Naive thymus-derived CD8-positive, alpha-beta T cell (primary cell): ENCODE measurements at regions not wholly inside any gene's neighbourhood (a gene's known extent, or its start where the extent isn't known, plus 50 kb on each side); places are given as distances from the start of the nearest gene placed in this dataset.
A peak's percentile ranks its signal among the peaks of the same experiment; 100 is the strongest.
"Not testable (repeated sequence)": the region's sequence is repeated elsewhere in the genome, so short reads cannot be mapped to it uniquely, and the experiment has no call there.

Source experiments
- ATAC-seq, 2 donors: fragments of 150-1000 bp; cut with Tn5 transposase in 1 of 2; sonication (Bioruptor Pico), chemical (Tn5 transposase) in 1 of 2; 1 replicate in 1 of 2; 2 replicates in 1 of 2; pipeline ENCODE4 v1.10.0; 2021; ENCODE audit warnings: mild to moderate bottlenecking in 2 of 2, moderate library complexity in 2 of 2
- POLR2A ChIA-PET: fragments of 350-600 bp; sonication (Branson Sonifier 250); formaldehyde crosslinking; loops from one replicate; lab custom pipeline; 2021; ENCODE audit warnings: antibody characterized with exemption; lab: Charles Lee
- DNase-seq, 10 donors: peaks; one replicate each; pipeline versions ENCODE4 v3.0.0 to v3.0.0-alpha.2; 2020 to 2022
- H3K27ac Mint-ChIP-seq, 10 donors: one replicate each; pipeline ENCODE4 v1.8.0; 2020 to 2022; ENCODE audit warnings: mild to moderate bottlenecking in 10 of 10, mixed read lengths in 10 of 10, moderate library complexity in 4 of 10, inconsistent platforms in 1 of 10
- H3K27me3 Mint-ChIP-seq, 5 donors: one replicate each; pipeline ENCODE4 v1.8.0; 2021 to 2022; ENCODE audit warnings: mixed read lengths in 5 of 5
- H3K36me3 Mint-ChIP-seq, 3 donors: one replicate each; pipeline ENCODE4 v1.8.0; 2020 to 2022; ENCODE audit warnings: mixed read lengths in 3 of 3, mild to moderate bottlenecking in 2 of 3, inconsistent platforms in 1 of 3
- H3K4me1 Mint-ChIP-seq, 4 donors: one replicate each; pipeline ENCODE4 v1.8.0; 2021 to 2022; ENCODE audit warnings: mixed read lengths in 4 of 4
- H3K4me3 Mint-ChIP-seq, 10 donors: one replicate each; pipeline ENCODE4 v1.8.0; 2020 to 2022; ENCODE audit warnings: mild to moderate bottlenecking in 10 of 10, mixed read lengths in 10 of 10, moderate library complexity in 6 of 10, inconsistent platforms in 1 of 10
- H3K9me3 Mint-ChIP-seq, 9 donors: one replicate each; pipeline ENCODE4 v1.8.0; 2020 to 2022; ENCODE audit warnings: mixed read lengths in 9 of 9, mild to moderate bottlenecking in 3 of 9, inconsistent platforms in 1 of 9, moderate library complexity in 1 of 9

DNA sequence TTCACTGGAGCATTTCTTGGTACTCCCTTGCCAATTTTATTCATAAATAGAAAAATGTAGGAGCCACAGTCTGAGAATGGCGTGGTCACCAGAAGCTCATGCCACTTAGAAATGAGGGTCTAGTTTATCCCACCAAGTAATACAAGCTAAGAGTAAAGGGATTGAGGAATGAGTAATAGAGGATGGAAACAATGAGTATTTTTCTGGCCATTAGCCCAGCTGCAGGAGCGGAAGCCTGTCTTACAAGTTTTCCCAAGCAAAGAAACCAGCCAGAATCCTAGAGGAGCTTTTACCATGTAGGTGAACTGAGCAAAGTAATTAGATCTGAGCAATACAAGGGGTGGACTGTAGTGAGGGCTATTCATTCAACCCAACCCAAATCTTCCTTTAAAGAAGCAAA lies 160.7 kb upstream of the NPY2R start:
- H3K36me3 Mint-ChIP-seq = no peaks in the 10 kb centered on the region
- DNase-seq = no peak
- H3K27me3 Mint-ChIP-seq = peaks cover 0 to 5% (median 3%) of the 10 kb centered on the region in 5 donors
- POLR2A ChIA-PET = no interaction called here
- H3K4me1 Mint-ChIP-seq = no peaks in the 10 kb centered on the region
- H3K27ac Mint-ChIP-seq = no peak overlapping the region
- no peak for ATAC-seq
- peaks cover 0 to 5% (median 2%) of the 10 kb centered on the region in 9 donors for H3K9me3 Mint-ChIP-seq
- H3K4me3 Mint-ChIP-seq = no peak overlapping the region

DNA sequence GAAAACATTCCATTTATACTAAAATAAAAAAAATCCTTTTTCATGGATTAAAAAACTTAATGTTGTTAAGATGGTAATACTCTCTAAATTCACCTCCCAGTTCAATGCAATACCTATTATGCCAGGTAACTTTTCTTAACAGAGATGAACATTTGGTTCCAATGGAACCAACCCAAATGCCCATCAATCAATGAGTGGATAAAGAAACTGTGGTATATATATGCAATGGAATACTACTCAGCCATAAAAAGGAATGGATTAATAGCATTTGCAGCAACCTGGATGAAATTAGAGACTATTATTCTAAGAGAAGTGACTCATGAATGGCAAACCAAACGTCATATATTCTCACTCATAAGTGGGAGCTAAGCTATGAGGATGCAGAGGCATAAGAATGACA lies 154.4 kb upstream of the NPY2R start:
- H3K4me1 Mint-ChIP-seq, ATAC-seq, H3K4me3 Mint-ChIP-seq, H3K27me3 Mint-ChIP-seq, H3K27ac Mint-ChIP-seq, POLR2A ChIA-PET, H3K36me3 Mint-ChIP-seq, H3K9me3 Mint-ChIP-seq, DNase-seq: not testable (repeated sequence)

DNA sequence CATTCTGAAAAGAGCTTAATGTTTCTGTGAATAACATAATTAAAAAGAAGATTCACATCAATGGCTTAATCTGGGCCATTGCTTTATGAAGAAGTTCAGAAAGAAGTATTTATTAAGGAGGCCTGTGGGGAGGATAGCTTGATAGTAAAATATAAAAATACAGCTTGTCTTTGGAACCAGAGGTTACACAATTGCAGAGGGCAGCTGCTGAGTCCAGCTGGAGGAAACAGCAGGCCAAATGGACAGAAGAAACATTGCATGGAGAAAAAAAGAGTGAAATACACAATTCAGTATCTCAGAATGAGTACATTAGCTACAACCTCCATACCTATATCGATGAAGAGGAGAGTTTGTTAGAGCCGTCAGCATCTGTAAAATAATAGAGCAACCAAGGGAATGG lies 148.0 kb upstream of the NPY2R start:
- Mint-ChIP-seq H3K4me3 (no peak overlapping the region), H3K27ac (no peak overlapping the region), H3K27me3 (peaks cover 0 to 12% (median 0%) of the 10 kb centered on the region in 5 donors), H3K9me3 (peaks cover 0 to 4% (median 0%) of the 10 kb centered on the region in 9 donors), H3K4me1 (no peaks in the 10 kb centered on the region), H3K36me3 (no peaks in the 10 kb centered on the region)
- POLR2A ChIA-PET = no interaction called here
- no peak for DNase-seq
- no peak for ATAC-seq

DNA sequence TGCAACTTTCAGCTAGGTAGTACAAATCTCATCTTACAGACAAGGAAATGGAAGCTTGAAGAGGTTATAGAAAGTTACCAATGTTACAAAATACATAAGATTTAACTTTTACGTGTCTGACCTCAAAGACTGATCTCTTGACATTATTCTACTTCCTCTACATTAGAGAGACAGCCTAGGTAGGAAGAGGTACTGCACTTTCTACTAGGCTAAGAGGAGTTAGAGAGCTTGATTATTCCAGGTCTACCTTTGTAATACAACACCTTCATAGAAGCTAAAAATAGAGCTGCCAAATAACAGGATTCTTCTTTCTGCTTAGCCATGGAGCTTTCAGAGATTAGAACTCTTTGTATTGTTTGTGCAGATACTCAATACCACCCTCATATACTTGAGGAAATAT lies 147.6 kb upstream of the NPY2R start:
- H3K27me3 Mint-ChIP-seq = peaks cover 0 to 12% (median 0%) of the 10 kb centered on the region in 5 donors
- H3K4me1 Mint-ChIP-seq = no peaks in the 10 kb centered on the region
- no peaks in the 10 kb centered on the region for H3K36me3 Mint-ChIP-seq
- DNase-seq = no peak
- ATAC-seq = no peak
- POLR2A ChIA-PET = no interaction called here
- H3K9me3 Mint-ChIP-seq = peaks cover 0 to 7% (median 0%) of the 10 kb centered on the region in 9 donors
- no peak overlapping the region for H3K4me3 Mint-ChIP-seq
- no peak overlapping the region for H3K27ac Mint-ChIP-seq

DNA sequence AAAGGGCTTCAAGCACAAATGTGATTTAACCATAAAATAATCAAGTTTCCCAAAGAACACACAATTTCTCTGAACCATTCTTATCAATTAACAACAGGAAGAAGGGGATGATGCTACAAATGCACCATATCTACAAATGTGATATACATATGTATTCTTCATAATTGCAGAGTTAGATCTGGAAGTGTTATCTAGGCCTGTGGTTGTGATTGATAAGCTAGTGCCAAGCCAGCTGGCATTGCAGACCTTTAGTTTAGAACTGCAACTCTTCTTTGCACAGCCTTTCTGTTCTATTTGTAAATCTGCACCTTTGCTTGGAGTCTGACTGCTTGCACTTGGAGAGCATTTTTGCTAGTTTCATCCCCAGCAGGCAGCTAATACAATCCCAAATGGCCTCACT lies 145.5 kb upstream of the NPY2R start:
- Mint-ChIP-seq H3K27me3 (peaks cover 0 to 8% (median 0%) of the 10 kb centered on the region in 5 donors), H3K4me3 (no peak overlapping the region), H3K9me3 (peaks cover 0 to 7% (median 0%) of the 10 kb centered on the region in 9 donors), H3K36me3 (no peaks in the 10 kb centered on the region), H3K4me1 (no peaks in the 10 kb centered on the region), H3K27ac (peak overlapping the region in 1 of 10 donors; percentile 27)
- ATAC-seq (no peak), DNase-seq (no peak)
- POLR2A ChIA-PET = no interaction called here

DNA sequence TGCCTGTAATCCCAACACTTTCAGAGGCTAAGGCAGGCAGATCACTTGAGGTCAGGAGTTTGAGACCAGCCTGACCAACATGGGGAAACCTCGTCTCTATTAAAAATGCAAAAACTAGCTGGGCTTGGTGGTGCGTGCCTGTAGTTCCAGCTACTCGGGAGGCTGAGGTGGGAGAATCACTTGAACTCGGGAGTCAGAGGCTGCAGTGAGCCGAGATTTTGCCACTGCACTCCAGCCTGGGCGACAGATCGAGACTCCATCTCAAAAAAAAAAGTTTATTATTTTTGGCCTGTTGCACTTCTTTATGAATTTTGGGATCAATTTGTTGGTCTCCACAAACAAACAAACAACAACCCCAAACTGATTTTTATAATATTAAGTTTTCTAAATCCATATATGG lies 143.5 kb upstream of the NPY2R start:
- H3K27ac Mint-ChIP-seq, H3K36me3 Mint-ChIP-seq, ATAC-seq, POLR2A ChIA-PET, H3K4me1 Mint-ChIP-seq, H3K9me3 Mint-ChIP-seq, H3K27me3 Mint-ChIP-seq, DNase-seq, H3K4me3 Mint-ChIP-seq: not testable (repeated sequence)

DNA sequence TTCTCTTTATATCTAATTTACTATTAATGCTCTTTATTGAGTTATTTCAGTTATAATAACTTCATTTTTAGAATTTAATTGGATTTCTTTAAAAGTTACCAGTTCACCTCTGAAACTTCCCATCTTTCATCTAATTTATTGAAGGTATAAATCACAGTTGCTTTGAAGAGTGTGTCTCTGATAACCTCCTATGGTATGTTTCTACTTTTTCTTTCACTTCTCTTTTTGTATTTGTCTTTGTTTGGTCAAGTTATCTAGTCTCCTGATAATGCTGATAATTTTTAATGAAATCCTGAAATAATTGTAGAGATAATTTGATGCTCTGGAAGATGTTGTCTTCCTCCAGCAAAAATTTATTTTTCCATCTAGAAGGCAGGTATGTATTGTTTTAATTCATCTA lies 141.6 kb upstream of the NPY2R start:
- Mint-ChIP-seq H3K4me1 (no peaks in the 10 kb centered on the region), H3K27ac (no peak overlapping the region), H3K9me3 (peaks cover 0 to 5% (median 0%) of the 10 kb centered on the region in 9 donors), H3K4me3 (no peak overlapping the region), H3K27me3 (peaks cover 0 to 2% (median 0%) of the 10 kb centered on the region in 5 donors), H3K36me3 (no peaks in the 10 kb centered on the region)
- POLR2A ChIA-PET = no interaction called here
- no peak for DNase-seq
- ATAC-seq = no peak

DNA sequence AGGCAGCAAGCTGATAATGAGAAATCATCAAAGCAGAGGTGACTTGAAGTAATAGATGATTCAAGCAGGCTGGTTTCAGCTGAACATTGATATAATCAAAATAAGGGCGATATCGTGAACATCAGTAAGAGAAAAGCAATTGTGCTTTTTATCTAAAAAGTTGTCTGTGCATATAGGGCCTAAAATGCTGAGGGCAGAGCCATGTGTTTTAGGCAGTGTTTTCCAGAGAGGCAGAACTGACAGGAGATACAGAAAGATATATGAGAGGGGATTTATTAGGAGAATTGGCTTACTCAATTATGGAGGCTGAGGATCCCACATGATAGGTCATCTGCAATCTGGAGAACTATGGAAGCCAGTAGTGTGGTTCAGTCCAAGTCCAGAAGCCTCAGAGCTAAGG lies 136.5 kb upstream of the NPY2R start:
- Mint-ChIP-seq H3K4me3 (no peak overlapping the region), H3K9me3 (peaks cover 0 to 5% (median 0%) of the 10 kb centered on the region in 9 donors), H3K4me1 (no peaks in the 10 kb centered on the region), H3K27ac (no peak overlapping the region), H3K36me3 (no peaks in the 10 kb centered on the region), H3K27me3 (peaks cover 0 to 4% (median 0%) of the 10 kb centered on the region in 5 donors)
- no peak for ATAC-seq
- POLR2A ChIA-PET = no interaction called here
- DNase-seq = no peak

DNA sequence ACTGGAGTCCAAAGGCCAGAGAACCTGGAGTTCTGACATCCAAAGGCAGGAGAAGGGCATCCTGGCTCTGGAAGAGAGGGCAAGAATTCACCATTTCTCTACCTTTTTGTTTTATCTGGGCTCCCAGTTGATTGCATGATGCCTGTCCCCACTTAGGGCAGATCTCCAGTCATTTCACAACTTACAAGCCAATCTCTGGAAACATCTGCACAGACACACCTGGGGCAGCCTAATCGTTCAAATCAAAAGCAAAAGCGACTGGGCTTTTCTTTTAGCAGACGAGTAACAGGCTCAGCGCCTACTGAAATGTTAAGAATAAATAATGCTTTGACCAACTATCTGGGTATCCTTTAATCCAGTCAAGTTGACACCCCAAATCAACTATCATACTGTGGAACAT lies 136.0 kb upstream of the NPY2R start:
- no peak for ATAC-seq
- no peak for DNase-seq
- H3K4me3 Mint-ChIP-seq = no peak overlapping the region
- no peaks in the 10 kb centered on the region for H3K4me1 Mint-ChIP-seq
- H3K27ac Mint-ChIP-seq = no peak overlapping the region
- peaks cover 0 to 4% (median 0%) of the 10 kb centered on the region in 5 donors for H3K27me3 Mint-ChIP-seq
- POLR2A ChIA-PET = no interaction called here
- H3K36me3 Mint-ChIP-seq = no peaks in the 10 kb centered on the region
- peaks cover 0 to 5% (median 0%) of the 10 kb centered on the region in 9 donors for H3K9me3 Mint-ChIP-seq

DNA sequence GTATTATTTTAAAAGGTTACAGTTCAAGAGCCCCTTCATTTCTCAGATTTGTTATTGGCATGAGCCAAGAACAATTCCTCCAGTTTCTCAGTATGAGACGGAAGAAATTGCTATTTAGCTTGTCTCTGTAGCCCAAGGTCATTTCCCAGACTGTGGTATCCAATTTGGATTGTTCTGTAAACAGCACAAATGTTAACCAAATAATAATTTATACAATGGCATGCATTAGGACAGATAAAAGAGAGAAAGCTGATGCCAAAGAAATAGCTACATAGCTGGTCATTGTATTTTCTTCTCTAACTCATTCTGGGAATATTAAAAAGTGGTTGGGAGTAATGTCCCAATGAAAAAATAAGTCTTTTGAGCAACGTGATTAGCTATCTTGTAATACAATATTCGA lies 134.6 kb upstream of the NPY2R start:
- Mint-ChIP-seq H3K4me3 (no peak overlapping the region), H3K27ac (no peak overlapping the region), H3K27me3 (peaks cover 0 to 4% (median 0%) of the 10 kb centered on the region in 5 donors), H3K36me3 (no peaks in the 10 kb centered on the region), H3K4me1 (no peaks in the 10 kb centered on the region), H3K9me3 (peaks cover 0 to 4% (median 0%) of the 10 kb centered on the region in 9 donors)
- DNase-seq (no peak), ATAC-seq (no peak)
- POLR2A ChIA-PET = no interaction called here

DNA sequence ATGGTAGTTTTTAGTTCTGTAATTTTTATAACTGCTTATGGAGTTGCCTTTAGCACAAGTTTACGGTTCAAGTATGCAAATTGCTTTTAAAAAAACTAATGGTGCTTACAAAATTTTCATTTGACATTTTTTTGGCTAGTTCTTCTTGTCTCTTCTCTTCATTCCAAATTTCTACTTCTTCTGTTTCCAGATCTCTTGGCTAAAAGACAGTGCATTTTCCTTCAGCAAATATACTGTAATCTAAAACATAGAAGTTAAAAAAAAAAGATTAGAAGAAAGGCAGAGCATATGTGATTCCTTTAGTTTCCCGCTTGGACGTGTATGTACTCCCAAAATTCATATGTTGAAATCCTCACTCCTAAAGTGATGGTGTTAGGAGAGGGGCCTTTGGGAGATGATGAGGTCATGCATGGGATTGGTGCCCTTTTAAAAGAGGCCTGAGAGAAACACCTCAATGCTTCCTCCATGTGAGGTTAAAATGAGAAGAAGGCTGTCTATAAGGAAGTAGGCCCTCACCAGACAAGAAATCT lies 132.1 kb upstream of the NPY2R start:
- H3K4me3 Mint-ChIP-seq = no peak overlapping the region
- POLR2A ChIA-PET = no interaction called here
- ATAC-seq (no peak), DNase-seq (no peak)
- H3K4me1 Mint-ChIP-seq = no peaks in the 10 kb centered on the region
- peaks cover 0 to 4% (median 2%) of the 10 kb centered on the region in 5 donors for H3K27me3 Mint-ChIP-seq
- H3K36me3 Mint-ChIP-seq = no peaks in the 10 kb centered on the region
- H3K27ac Mint-ChIP-seq = no peak overlapping the region
- no peaks in the 10 kb centered on the region for H3K9me3 Mint-ChIP-seq

DNA sequence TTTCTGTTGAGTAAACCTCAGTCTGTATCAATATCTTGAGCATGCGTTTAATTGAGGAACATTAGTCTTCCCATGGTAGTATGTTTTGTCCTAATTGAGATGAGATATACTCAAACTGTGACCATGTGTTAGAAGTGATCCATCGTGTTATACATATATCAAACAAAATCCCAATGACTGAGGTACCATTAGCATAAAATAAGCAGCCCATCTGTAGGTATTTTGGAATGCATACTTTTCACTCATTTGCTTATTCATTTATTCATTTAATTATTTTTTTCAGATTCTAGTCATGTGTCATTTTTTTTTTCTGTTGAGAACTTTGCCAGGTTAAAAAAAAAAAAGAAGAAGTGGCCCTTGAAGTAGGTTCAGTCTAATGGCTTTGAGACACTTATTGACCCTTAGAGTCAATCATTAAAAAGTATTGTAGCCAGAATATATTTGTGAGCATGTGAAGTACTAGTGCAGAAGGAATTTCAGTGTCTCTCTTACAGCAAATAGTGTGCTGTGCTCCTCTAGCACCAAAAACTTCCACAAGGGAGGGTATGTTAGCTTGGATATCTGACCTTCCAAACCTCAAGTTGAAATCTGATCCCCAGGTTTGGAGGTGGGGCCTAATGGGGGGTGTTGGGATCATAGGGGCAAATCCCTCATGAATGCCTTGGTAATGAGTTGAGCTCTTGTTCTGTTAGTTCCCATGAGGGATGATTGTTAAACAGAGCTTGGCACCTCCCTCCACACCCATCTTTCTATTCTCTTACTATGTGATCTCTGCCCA lies 130.8 kb upstream of the NPY2R start:
- DNase-seq (no peak), ATAC-seq (no peak)
- no peak overlapping the region for H3K4me3 Mint-ChIP-seq
- H3K27me3 Mint-ChIP-seq = peaks cover 0 to 2% (median 0%) of the 10 kb centered on the region in 5 donors
- H3K36me3 Mint-ChIP-seq = no peaks in the 10 kb centered on the region
- POLR2A ChIA-PET = no interaction called here
- H3K9me3 Mint-ChIP-seq = no peaks in the 10 kb centered on the region
- no peaks in the 10 kb centered on the region for H3K4me1 Mint-ChIP-seq
- no peak overlapping the region for H3K27ac Mint-ChIP-seq

DNA sequence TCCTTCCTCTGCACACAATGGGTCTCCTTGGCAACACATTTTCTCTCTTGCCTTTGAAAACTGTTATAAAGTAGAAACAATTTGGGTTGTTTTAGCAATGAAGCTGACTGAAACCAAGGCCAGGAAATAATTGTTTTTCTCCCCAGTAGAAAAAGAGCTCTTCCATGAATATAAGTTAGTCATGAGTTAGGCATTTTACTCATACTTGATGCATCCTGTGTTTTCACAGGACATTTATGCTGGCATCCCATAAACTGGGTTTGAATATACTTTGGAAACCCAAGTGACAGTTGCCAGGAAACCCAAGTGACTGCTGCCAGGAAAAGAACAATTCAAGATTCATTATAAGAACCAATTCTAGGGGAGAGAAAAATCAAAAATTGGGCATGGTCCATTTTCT lies 128.6 kb upstream of the NPY2R start:
- Mint-ChIP-seq H3K27ac (no peak overlapping the region), H3K4me1 (no peaks in the 10 kb centered on the region), H3K36me3 (no peaks in the 10 kb centered on the region), H3K27me3 (peaks cover 0 to 7% (median 0%) of the 10 kb centered on the region in 5 donors), H3K4me3 (no peak overlapping the region), H3K9me3 (no peaks in the 10 kb centered on the region)
- ATAC-seq = no peak
- DNase-seq = no peak
- POLR2A ChIA-PET = no interaction called here

DNA sequence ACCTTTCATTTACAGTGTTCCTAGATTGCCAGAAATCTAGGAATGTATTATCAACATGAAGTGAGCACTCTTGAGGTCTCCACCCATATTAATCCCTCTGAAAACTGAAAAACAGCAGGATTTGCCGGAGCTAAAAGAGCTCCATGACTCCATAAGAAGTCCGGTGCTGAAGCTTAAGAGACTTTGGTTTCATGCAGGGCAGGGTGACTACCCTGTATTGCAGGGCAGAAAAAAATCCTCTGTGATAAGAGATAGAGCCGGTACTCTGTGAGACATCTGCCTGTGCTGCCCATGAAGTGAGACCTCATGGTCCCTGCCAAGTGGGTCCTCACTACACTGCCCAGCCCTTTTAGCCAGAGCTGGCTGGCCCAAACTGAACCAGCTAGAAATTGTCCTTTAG lies 127.2 kb upstream of the NPY2R start:
- Mint-ChIP-seq H3K36me3 (no peaks in the 10 kb centered on the region), H3K4me3 (no peak overlapping the region), H3K9me3 (no peaks in the 10 kb centered on the region), H3K4me1 (no peaks in the 10 kb centered on the region), H3K27me3 (peaks cover 0 to 7% (median 0%) of the 10 kb centered on the region in 5 donors), H3K27ac (no peak overlapping the region)
- POLR2A ChIA-PET = no interaction called here
- no peak for ATAC-seq
- DNase-seq = no peak
